PC-3 (cell line): ENCODE measurements at regions not wholly inside any gene's neighbourhood (a gene's known extent, or its start where the extent isn't known, plus 50 kb on each side); places are given as distances from the start of the nearest gene placed in this dataset.

ENCODE experiments used
- ATAC-seq: fragments of 200-7000 bp; cut with Tn5 transposase; 2 replicates; pipeline ENCODE4 v1.9.1; 2020; ENCODE audit warnings: mild to moderate bottlenecking, moderate library complexity
- BruUV-seq: library from RNA; stranded (reverse); fragments of 400-500 nt; replicated peaks from 2 replicates; lab custom pipeline; 2021; lab: Mats Ljungman, UMichigan
- CTCF ChIA-PET: fragments of 300-600 bp; sonication (Branson Sonifier 250); formaldehyde crosslinking; loops from one replicate; lab custom pipeline; 2022; ENCODE audit warnings: antibody characterized with exemption; lab: Charles Lee
- POLR2A ChIA-PET: fragments of 300-600 bp; sonication (Branson Sonifier 250); formaldehyde crosslinking; loops from one replicate; lab custom pipeline; 2022; ENCODE audit warnings: antibody characterized with exemption; ENCODE audit not compliant: unreplicated experiment; lab: Charles Lee
- DNase-seq: peaks from one replicate; pipeline ENCODE4 v3.0.0-alpha.2; 2015
- H2AFZ ChIP-seq: fragments of 300-600 bp; sonication (generic); 2 replicates; pipeline ENCODE4 v1.6.0; 2016; ENCODE audit warnings: antibody characterized with exemption, low read length
- H3F3A ChIP-seq: fragments of 300-600 bp; sonication (generic); one replicate; pipeline ENCODE4 v1.6.0; 2017; ENCODE audit warnings: antibody characterized with exemption, low read length, control low read depth, mild to moderate bottlenecking; ENCODE audit not compliant: unreplicated experiment
- H3K27ac ChIP-seq: fragments of 300-600 bp; sonication (generic); 2 replicates; pipeline ENCODE4 v1.5.1; 2016; ENCODE audit warnings: mild to moderate bottlenecking, low read length
- H3K27me3 ChIP-seq: fragments of 300-600 bp; sonication (generic); 2 replicates; pipeline ENCODE4 v1.6.1; 2016; ENCODE audit warnings: low read length, mixed read lengths
- H3K36me3 ChIP-seq: fragments of 300-600 bp; sonication (generic); 2 replicates; pipeline ENCODE4 v1.6.1; 2016; ENCODE audit warnings: low read depth, mixed run types, low read length, mixed read lengths
- H3K4me1 ChIP-seq: fragments of 300-600 bp; sonication (generic); 2 replicates; pipeline ENCODE4 v1.5.1; 2016; ENCODE audit warnings: low read length; ENCODE audit not compliant: insufficient read depth
- H3K4me2 ChIP-seq: fragments of 300-600 bp; sonication (generic); 2 replicates; pipeline ENCODE4 v1.6.0; 2016; ENCODE audit warnings: low read length
- H3K4me3 ChIP-seq: fragments of 300-600 bp; sonication (generic); 2 replicates; pipeline ENCODE4 v1.5.1; 2016; ENCODE audit warnings: mild to moderate bottlenecking, low read length, mixed read lengths
- H3K79me2 ChIP-seq: fragments of 300-600 bp; sonication (generic); 2 replicates; pipeline ENCODE4 v1.6.1; 2017; ENCODE audit warnings: low read length, mixed read lengths
- H3K9ac ChIP-seq: fragments of 300-600 bp; sonication (generic); 2 replicates; pipeline ENCODE4 v1.6.0; 2016; ENCODE audit warnings: mild to moderate bottlenecking, low read length
- H3K9me2 ChIP-seq: fragments of 300-600 bp; sonication (generic); replicated peaks from 2 replicates; pipeline ENCODE4 v1.6.1; 2016; ENCODE audit warnings: mixed run types, low read length, mixed read lengths
- H3K9me3 ChIP-seq: fragments of 300-600 bp; sonication (generic); 2 replicates; pipeline ENCODE4 v1.6.1; 2016; ENCODE audit warnings: low read length, mixed read lengths
- H4K20me1 ChIP-seq: fragments of 300-600 bp; sonication (generic); 2 replicates; pipeline ENCODE4 v1.6.1; 2016; ENCODE audit warnings: low read length, mixed read lengths
- EZH2 ChIP-seq: fragments of 300-600 bp; sonication (generic); IDR thresholded peaks from one replicate; pipeline ENCODE4 v1.6.1; 2017; ENCODE audit warnings: antibody characterized with exemption, mild to moderate bottlenecking, low read length; ENCODE audit not compliant: unreplicated experiment
- EZH2phosphoT487 ChIP-seq: fragments of 300-600 bp; sonication (generic); IDR thresholded peaks from 2 replicates; pipeline ENCODE4 v1.6.1; 2018; ENCODE audit warnings: mild to moderate bottlenecking, antibody characterized with exemption, low read length, borderline replicate concordance
- intact Hi-C: fragments of 100-400 bp; cut with micrococcal nuclease; formaldehyde crosslinking; loops from 2 replicates; pipeline ENCODE4 v1.9.0; 2023
- TF ChIP-seq, protein P1 (sequence below): fragments of 300-600 bp; sonication (generic); conservative IDR thresholded peaks from 2 replicates; pipeline ENCODE4 v1.5.1; 2017; ENCODE audit warnings: antibody characterized with exemption, low read depth, mild to moderate bottlenecking, low read length

DNA sequence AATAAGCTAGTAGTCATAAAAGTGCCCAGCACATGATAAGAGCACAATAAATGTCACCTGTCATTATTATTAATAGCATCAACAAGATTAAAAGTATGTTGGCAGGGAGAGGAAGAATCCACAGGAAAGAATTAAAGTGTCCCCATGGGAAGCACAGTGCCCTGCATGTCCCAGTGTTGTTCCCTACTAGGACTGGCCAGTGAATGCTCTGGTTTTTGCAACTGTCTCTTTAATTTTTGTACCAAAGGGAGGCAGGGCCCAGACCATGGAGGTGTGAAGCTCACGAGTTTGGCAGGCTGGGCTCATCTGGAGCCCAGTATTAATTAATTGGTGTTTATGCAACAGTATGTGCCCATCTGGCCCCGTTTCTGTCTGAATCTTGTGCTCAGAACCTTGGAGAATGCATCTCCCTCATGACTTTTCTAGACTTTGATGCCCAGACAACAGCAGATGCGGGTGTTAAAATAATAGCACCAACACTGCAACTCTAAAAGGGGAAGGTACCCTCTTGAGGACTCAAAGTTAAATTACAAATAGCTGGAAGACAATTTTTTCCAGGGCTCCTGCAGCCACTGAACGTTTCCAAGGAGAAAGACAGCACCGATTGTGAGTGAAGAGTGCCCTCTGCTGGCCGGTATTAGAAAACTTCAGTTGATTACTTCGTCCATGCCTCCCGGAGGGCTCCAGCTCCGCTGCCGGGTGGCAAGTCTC lies 71.9 kb upstream of the SPATA12 start:
- ChIA-PET CTCF (interaction anchor here (0.5 to 2.1 kb wide), 9 partner anchors 126 to 287 kb away, joined by 3 to 30 read pairs (median 3); partner anchors contain the start of gene ARHGEF3), POLR2A (no interaction called here)
- H3K36me3 ChIP-seq: no peaks in the 10 kb centered on the region
- peak; percentile 87 for DNase-seq
- no TSS peak for BruUV-seq
- no peak overlapping the region for H3K27ac ChIP-seq
- peaks cover 19% of the 10 kb centered on the region for H3K4me1 ChIP-seq
- no peaks in the 10 kb centered on the region for H4K20me1 ChIP-seq
- H3K4me3 ChIP-seq: no peak overlapping the region
- no peaks in the 10 kb centered on the region for H3K9me3 ChIP-seq
- TF ChIP-seq EZH2phosphoT487 (no peak), EZH2 (no peak)
- TF ChIP-seq, protein P1, sequence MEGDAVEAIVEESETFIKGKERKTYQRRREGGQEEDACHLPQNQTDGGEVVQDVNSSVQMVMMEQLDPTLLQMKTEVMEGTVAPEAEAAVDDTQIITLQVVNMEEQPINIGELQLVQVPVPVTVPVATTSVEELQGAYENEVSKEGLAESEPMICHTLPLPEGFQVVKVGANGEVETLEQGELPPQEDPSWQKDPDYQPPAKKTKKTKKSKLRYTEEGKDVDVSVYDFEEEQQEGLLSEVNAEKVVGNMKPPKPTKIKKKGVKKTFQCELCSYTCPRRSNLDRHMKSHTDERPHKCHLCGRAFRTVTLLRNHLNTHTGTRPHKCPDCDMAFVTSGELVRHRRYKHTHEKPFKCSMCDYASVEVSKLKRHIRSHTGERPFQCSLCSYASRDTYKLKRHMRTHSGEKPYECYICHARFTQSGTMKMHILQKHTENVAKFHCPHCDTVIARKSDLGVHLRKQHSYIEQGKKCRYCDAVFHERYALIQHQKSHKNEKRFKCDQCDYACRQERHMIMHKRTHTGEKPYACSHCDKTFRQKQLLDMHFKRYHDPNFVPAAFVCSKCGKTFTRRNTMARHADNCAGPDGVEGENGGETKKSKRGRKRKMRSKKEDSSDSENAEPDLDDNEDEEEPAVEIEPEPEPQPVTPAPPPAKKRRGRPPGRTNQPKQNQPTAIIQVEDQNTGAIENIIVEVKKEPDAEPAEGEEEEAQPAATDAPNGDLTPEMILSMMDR: peak; percentile 94
- no peaks in the 10 kb centered on the region for H3K27me3 ChIP-seq
- intact Hi-C loops: loop anchor here (1.0 to 5.0 kb wide), 4 partner anchors 61 to 286 kb away; partner anchors contain the start of gene ARHGEF3
- no peaks in the 10 kb centered on the region for H3K79me2 ChIP-seq
- H3K9me2 ChIP-seq: no peaks in the 10 kb centered on the region
- ATAC-seq: peak; percentile 53
- no peak overlapping the region for H3K9ac ChIP-seq
- no peak overlapping the region for H3K4me2 ChIP-seq
- H2AFZ ChIP-seq: no peak overlapping the region
- no peaks in the 10 kb centered on the region for H3F3A ChIP-seq

DNA sequence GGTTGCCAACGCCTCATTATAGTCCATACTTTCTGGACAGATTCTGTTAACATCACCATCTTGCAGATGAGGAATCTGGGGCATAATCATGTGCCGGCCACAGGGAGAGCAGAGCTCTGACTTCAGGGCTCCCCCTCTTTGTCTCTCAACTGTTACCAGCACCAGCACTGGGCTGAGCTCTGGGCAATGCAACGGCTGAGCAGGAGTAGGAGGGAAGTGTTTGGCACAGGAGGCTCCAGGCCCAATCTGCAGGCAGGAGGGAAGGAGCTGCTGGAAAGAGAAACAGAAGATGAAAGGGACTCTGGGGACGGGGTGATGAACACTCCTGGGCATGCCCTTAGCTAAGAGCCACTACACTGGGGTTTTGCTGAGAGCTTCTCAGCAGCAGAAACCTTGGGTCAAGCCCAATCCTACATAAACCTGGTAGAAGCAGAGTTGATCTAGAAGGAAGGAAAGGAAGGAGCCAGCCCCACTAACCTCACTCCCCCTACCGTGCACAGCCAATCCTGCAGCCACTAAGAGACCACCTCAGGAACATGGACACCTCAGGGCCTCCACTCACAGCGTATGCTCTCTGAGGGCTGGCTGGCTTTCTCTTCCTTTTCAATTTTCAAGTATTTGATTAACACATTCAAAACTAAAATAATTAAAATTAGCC lies 73.1 kb upstream of the SPATA12 start:
- Histone ChIP-seq H3K9me2 (no peaks in the 10 kb centered on the region), H3K4me1 (peaks cover 11% of the 10 kb centered on the region), H4K20me1 (no peaks in the 10 kb centered on the region), H3K9me3 (no peaks in the 10 kb centered on the region), H3K9ac (no peak overlapping the region), H3K36me3 (no peaks in the 10 kb centered on the region), H3K79me2 (no peaks in the 10 kb centered on the region), H3K4me2 (no peak overlapping the region), H3F3A (no peaks in the 10 kb centered on the region), H3K27me3 (no peaks in the 10 kb centered on the region), H2AFZ (no peak overlapping the region), H3K27ac (no peak overlapping the region), H3K4me3 (no peak overlapping the region)
- ChIA-PET CTCF (interaction anchor here (0.7 to 2.1 kb wide), 2 partner anchors 125 to 285 kb away, joined by 3 to 30 read pairs; no protein-coding TSS in a partner anchor), POLR2A (no interaction called here)
- no peak for DNase-seq
- TF ChIP-seq EZH2 (no peak), EZH2phosphoT487 (no peak)
- TF ChIP-seq, protein P1: no peak
- intact Hi-C loops: loop anchor here (2.0 to 5.0 kb wide), 2 partner anchors 60 to 125 kb away; no protein-coding TSS in a partner anchor
- no TSS peak for BruUV-seq
- no peak for ATAC-seq
